ENCODE measurements at regions not wholly inside any gene's neighbourhood (a gene's known extent, or its start where the extent isn't known, plus 50 kb on each side); places are given as distances from the start of the nearest gene placed in this dataset.

GRCh38 chr5:97580746-97581145 lies 397.7 kb upstream of the RIOK2 start:
- DNase-seq (ENCODE audit: low spot score) = no peak

GRCh38 chr5:97591781-97592180 lies 408.7 kb upstream of the RIOK2 start:
- no peak for DNase-seq (ENCODE audit: low spot score)

- no peak for DNase-seq (ENCODE audit: low spot score)
Measured at GRCh38 chr5:97600486-97600885, 417.4 kb upstream of the RIOK2 start.

GRCh38 chr5:97601651-97602050 lies 418.6 kb upstream of the RIOK2 start:
- DNase-seq (ENCODE audit: low spot score) = no peak

GRCh38 chr5:97606531-97606930 lies 423.5 kb upstream of the RIOK2 start:
- no peak for DNase-seq (ENCODE audit: low spot score)

- no peak for DNase-seq (ENCODE audit: low spot score)
Measured at GRCh38 chr5:97608501-97608900, 425.5 kb upstream of the RIOK2 start.

- no peak for DNase-seq (ENCODE audit: low spot score)
Measured at GRCh38 chr5:97618721-97619120, 435.7 kb upstream of the RIOK2 start.

GRCh38 chr5:97623441-97623840 lies 440.4 kb upstream of the RIOK2 start:
- DNase-seq (ENCODE audit: low spot score) = no peak

GRCh38 chr5:97624886-97625285 lies 441.8 kb upstream of the RIOK2 start:
- DNase-seq (ENCODE audit: low spot score) = no peak

- no peak for DNase-seq (ENCODE audit: low spot score)
Measured at GRCh38 chr5:97627272-97627671, 444.2 kb upstream of the RIOK2 start.

GRCh38 chr5:97628031-97628430 lies 445.0 kb upstream of the RIOK2 start:
- no peak for DNase-seq (ENCODE audit: low spot score)

GRCh38 chr5:97628807-97629206 lies 445.8 kb upstream of the RIOK2 start:
- no peak for DNase-seq (ENCODE audit: low spot score)

- peak; percentile 30 for DNase-seq (ENCODE audit: low spot score)
Measured at GRCh38 chr5:97629276-97629675, 446.2 kb upstream of the RIOK2 start.

GRCh38 chr5:97635553-97635952 lies 452.5 kb upstream of the RIOK2 start:
- no peak for DNase-seq (ENCODE audit: low spot score)

GRCh38 chr5:97636766-97637165 lies 453.7 kb upstream of the RIOK2 start:
- DNase-seq (ENCODE audit: low spot score) = no peak

GRCh38 chr5:97641081-97641480 lies 458.0 kb upstream of the RIOK2 start:
- DNase-seq (ENCODE audit: low spot score) = no peak

- no peak for DNase-seq (ENCODE audit: low spot score)
Measured at GRCh38 chr5:97644206-97644605, 461.2 kb upstream of the RIOK2 start.

GRCh38 chr5:97644896-97645295 lies 461.8 kb upstream of the RIOK2 start:
- DNase-seq (ENCODE audit: low spot score) = no peak

- DNase-seq (ENCODE audit: low spot score) = no peak
Measured at GRCh38 chr5:97657239-97657638, 474.2 kb upstream of the RIOK2 start.

GRCh38 chr5:97658116-97658900 lies 475.3 kb upstream of the RIOK2 start:
- DNase-seq (ENCODE audit: low spot score) = no peak

GRCh38 chr5:97666783-97667182 lies 483.7 kb upstream of the RIOK2 start:
- no peak for DNase-seq (ENCODE audit: low spot score)

- DNase-seq (ENCODE audit: low spot score) = peak; percentile 46
Measured at GRCh38 chr5:97670447-97670846, 487.4 kb upstream of the RIOK2 start.

GRCh38 chr5:97676608-97677007 lies 493.6 kb upstream of the RIOK2 start:
- no peak for DNase-seq (ENCODE audit: low spot score)

- DNase-seq (ENCODE audit: low spot score) = no peak
Measured at GRCh38 chr5:97694091-97694490, 511.0 kb upstream of the RIOK2 start.

Data from RKO (cell line).